ENCODE measurements at regions not wholly inside any gene's neighbourhood (a gene's known extent, or its start where the extent isn't known, plus 50 kb on each side); places are given as distances from the start of the nearest gene placed in this dataset.
A peak's percentile ranks its signal among the peaks of the same experiment; 100 is the strongest.
"Not testable (repeated sequence)": the region's sequence is repeated elsewhere in the genome, so short reads cannot be mapped to it uniquely, and the experiment has no call there.

DNA sequence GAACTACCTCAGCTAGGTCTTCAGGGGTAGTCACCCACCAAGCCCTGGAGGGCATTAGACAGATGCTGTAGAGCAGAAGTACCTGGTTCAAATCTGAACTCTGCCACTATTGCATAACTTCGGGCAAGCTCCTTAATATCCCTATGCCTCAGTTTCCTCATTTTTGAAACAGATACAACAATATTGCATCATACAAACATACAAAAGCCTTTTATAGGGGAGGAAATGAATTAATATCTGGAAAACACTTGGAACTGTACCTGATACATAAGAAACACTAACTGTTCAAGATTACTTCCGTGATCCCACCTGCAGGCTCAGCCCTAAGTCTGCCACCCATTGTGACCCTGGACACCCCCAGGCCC, 166.1 kb downstream of the EFNB1 start:
- no peak for DNase-seq

GRCh38 chrX:68994135-68994890, 165.5 kb downstream of the EFNB1 start:
- no peak for DNase-seq

DNA sequence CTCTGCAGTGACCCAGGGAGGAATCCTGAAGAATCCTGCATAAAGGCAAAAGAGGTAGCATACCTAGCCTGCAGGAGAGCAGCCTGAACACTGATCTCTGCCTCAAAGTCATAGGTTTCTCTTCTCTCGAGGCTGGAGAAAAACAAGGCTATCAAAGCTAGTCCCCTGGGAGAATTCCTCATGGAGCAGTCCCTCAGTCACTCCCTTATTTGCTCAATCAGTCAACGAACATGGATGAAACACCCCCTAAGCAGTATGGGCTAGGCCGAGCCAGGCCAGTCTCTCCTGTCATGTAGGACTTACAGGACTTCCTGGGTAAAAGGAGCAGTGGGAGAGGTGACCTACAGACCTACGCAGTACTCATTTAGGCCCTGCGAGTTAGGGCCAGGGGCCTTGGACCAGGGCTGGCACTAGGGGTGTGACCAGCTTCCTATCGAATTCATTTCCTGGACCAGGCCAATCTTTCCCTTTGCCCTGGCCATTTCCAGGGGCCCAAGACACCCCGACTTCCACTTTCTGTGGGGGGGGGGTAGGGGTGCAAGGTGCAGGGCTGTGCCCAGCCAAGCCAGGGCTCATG, 164.1 kb downstream of the EFNB1 start:
- no peak for DNase-seq

- DNase-seq, result no peak
Observed at GRCh38 chrX:68991691-68992345, 163.0 kb downstream of the EFNB1 start.

GRCh38 chrX:68990948-68991347, 162.1 kb downstream of the EFNB1 start:
- no peak for DNase-seq

DNA sequence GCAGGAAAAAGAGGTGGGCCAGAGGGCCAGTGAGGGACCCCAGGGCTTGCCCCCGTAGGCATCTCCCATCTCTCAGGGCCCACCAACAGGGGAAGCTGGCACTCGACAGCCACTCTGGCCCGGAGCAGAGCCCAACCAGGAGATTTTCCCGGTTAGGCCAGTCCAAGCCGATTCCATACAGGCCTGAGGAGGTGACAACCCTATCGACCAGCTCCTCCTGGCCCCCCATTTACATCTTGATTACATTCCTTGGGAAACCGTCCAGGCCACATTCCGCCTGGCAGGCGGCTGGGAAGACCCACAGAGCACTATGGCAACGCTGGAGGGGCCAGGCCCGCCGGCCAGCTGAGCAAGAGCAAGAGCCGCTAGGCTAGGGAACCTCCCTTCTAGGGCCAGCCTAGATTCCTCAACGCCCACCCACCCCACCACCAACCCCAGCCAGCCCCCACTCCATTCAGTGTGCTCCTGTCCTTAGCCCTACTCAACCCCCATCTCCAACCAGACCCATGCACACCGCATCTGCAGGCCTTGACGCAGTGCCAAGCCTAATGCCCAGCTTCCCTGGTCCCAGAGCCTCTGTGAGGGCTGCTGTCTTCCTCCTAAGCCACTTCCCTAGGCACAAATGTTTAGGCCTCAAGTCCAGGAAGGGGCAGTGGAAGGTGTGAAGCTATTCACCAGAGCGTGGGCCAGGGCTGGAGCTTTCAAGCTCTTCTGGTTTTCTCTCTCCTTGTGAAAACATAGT, 161.2 kb downstream of the EFNB1 start:
- peak; percentile 56 for DNase-seq

GRCh38 chrX:68989456-68989855, 160.6 kb downstream of the EFNB1 start:
- DNase-seq, result no peak

GRCh38 chrX:68988865-68989264, 160.0 kb downstream of the EFNB1 start:
- DNase-seq, result no peak

- DNase-seq, result no peak
Observed at GRCh38 chrX:68985135-68985755, 156.4 kb downstream of the EFNB1 start.

DNA sequence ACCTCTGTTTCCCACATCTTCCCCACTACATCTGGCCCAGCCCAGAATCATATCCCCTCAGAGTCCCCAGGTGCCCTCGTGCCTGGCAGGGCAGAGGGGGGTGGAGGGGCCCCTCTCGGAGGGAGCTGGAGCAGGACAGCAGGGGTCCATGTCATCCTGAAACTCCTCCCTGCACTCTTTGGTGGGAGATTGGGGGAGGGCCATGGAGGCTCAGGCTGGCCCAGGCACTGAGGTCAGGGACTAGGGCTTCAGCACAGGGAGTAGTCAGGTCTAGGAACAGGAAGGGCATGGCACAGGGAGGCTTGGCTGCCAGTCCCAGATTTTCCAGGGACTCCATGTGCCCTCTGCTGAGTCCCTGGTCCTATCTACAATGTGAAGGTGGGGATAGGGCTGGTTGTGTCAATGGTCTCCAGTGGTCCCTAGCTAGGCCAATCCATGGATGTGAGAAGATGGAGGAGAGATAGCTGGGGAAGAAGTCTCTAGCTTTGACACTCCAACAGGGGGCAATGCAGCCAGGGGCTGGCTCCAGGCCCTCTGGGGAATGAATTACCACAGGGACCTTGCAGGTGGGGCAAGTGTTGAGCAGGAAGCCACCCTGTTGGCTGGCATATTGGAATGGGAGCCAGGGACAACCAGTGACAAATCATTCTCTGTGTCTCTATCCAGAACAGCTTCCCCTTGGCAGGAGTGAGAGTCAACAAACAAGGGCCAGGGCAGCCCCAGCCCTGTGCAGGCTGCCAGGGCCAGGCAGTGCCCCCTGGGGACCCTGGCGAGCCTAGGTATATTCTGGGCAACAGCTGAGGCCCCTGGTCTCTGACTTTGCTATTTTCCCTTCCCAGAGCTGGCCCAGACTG, 154.4 kb downstream of the EFNB1 start:
- DNase-seq, result no peak

- no peak for DNase-seq
Observed at GRCh38 chrX:68982476-68982875, 153.7 kb downstream of the EFNB1 start.

- DNase-seq, result no peak
Observed at GRCh38 chrX:68980906-68981616, 152.2 kb downstream of the EFNB1 start.

DNA sequence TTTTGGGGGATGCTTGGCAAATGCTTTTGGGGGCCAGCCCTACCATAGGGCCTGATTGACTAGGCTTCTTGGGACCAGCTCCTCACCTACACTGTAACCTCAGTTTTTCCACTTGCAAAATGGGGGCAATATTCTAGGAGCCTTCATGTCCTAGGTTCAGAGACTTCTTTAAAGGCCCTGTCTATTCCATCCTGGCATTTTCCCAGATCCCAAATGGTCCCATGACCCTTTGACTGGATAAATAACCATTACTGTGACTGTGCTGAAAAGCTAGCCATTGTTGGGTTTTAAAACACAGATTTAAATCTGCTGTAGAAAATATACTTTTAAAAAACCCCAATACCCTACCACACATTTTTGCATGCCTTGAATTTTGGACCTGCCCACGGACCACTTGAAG, 149.8 kb downstream of the EFNB1 start:
- no peak for DNase-seq

DNA sequence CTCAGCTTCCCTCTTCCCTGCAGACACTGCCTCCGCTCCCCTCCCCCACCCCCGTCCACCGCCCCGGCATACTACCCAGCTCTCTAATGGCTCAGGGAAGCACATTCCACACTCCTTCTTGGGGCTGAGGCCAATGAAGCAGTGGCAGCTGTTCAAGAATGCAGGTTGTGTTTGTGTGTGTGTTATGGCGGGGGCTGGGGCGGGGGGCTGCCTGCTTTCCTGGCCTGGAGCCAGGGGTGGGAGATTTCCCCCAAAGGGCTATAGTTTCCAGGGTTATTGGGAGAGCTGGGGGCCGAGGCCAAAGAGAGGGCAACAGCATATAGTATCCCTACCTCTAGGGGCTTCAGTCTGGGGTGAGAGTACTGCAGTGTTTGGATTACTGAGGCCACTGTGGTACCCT, 149.4 kb downstream of the EFNB1 start:
- DNase-seq, result no peak

GRCh38 chrX:68953331-68953730, 124.5 kb downstream of the EFNB1 start:
- DNase-seq, result no peak

DNA sequence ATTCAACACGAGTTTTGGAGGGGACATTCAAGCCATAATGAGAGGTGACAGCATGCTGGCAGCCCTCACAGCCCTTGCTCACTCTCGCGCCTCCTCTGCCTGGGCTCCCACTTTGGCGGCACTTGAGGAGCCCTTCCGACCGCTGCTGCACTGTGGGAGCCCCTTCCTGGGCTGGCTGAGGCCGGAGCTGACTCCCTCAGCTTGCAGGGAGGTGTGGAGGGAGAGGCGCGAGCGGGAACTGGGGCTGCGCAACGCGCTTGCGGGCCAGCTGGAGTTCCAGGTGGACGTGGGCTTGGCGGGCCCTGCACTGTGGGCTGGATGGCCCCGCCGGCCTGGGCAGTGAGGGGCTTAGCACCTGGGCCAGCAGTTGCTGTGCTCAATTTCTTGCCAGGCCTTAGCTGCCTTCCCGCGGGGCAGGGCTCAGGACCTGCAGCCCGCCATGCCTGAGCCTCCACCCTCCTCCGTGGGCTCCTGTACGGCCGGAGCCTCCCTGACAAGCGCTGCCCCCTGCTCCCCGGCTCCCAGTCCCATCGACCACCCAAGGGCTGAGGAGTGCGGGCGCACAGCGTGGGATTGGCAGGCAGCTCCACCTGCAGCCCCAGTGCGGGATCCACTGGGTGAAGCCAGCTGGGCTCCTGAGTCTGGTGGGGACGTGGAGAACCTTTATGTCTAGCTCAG, 123.3 kb downstream of the EFNB1 start:
- DNase-seq, result not testable (repeated sequence)

DNA sequence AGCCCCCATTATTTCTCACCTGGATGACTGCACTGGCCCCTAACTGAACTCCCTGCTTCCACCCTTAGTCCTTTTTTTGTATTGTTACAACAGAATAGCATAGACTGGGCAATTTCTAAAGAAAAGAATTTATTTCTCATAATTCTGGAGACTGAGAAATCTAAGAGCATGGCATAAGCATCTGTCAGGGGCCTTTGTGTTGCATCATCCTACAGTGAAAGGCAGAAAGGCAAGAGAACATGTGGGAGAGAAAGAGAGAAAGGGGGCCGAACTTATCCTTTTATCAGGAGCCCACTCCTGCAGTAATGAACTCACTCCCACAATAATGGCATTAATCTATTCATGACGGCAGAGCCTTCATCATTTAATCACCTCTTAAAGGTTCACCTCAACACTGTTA, 122.1 kb downstream of the EFNB1 start:
- DNase-seq, result no peak

DNA sequence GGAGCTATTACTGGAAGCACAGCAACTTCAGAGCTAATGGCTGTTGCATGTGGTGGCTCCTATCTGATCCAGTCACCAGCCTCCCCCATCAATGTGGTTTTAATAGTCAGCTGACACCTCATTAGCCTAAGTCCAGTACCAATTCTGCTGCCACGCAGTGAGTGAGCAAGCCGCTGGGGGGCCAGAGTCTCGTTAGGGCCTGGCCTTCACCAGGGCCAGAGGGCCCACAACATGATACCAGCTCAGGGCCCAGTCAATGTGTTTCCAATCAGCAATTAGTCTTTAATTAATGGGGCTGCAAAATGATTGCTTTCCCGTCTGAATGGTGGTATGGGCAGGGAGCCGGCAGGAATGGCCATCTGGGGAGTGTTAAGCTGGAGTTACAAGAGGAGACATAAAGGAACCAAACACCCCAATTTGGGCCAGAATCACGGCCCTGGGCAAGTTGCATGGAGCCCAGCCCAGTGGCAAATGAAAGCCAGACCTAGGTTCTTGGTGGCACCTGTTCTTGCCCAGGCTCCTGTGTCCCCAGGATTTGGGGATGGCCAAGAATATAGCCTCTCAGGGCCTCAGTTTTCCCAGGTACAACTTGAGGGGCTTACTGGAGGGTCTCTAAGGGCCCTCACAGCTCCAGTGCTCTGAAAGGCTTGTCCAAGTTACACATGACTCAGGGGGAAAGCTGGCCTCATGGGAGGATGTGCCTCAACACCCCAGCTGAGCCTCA, 119.2 kb downstream of the EFNB1 start:
- DNase-seq, result no peak

DNA sequence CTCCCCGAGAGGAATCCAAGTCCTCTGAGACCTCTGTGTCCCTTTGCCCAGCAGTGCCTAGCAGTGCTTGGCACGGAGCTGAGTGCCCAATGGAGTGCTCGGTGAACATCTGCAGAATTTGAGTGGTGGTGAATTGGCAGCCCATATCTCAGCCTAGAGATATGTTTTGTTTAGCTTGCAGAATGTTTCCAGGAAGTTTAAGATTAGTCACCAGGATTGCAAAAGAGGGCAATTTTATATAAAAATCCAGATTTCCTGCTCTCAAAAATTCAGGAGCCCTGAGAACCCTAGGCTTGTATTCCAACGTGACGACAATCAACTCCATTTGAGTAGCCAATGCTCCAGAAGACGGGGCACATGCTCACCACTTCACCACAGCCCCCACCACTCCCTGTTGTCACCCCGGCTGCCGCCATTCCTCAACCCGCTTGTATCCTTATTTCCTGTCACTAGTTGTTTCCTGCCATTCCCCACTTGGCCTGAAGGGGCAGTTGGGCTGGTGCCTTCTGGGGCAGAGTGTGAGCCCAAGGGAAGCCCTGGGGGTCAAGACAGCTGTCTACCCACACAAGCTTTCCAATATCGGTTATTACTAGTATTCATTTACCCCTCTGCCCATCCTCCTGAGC, 116.9 kb downstream of the EFNB1 start:
- DNase-seq, result no peak
